ENCODE measurements at regions not wholly inside any gene's neighbourhood (a gene's known extent, or its start where the extent isn't known, plus 50 kb on each side); places are given as distances from the start of the nearest gene placed in this dataset.

GRCh38 chr9:120336753-120337090 lies 243.2 kb downstream of the CDK5RAP2 start:
- no peaks in the 10 kb centered on the region for H3K27me3 ChIP-seq (ENCODE audit: control insufficient read depth in 2 of 2, insufficient read depth in 2 of 2, low read length in 2 of 2)
- TF ChIP-seq, protein P1, sequence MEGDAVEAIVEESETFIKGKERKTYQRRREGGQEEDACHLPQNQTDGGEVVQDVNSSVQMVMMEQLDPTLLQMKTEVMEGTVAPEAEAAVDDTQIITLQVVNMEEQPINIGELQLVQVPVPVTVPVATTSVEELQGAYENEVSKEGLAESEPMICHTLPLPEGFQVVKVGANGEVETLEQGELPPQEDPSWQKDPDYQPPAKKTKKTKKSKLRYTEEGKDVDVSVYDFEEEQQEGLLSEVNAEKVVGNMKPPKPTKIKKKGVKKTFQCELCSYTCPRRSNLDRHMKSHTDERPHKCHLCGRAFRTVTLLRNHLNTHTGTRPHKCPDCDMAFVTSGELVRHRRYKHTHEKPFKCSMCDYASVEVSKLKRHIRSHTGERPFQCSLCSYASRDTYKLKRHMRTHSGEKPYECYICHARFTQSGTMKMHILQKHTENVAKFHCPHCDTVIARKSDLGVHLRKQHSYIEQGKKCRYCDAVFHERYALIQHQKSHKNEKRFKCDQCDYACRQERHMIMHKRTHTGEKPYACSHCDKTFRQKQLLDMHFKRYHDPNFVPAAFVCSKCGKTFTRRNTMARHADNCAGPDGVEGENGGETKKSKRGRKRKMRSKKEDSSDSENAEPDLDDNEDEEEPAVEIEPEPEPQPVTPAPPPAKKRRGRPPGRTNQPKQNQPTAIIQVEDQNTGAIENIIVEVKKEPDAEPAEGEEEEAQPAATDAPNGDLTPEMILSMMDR (IDR thresholded peaks at IDR 0.05), result no peak
- 97% methylated on average over 2 of the region's 4 CpGs for WGBS (ENCODE audit: insufficient coverage)
- H3K4me2 ChIP-seq (replicated peaks; ENCODE audit: extremely low read depth, low read length, poor library complexity, severe bottlenecking), result no peak overlapping the region
- Mint-ChIP-seq H3K27me3 (ENCODE audit: low read depth in 3 of 3) (peaks cover 2 to 3% (median 3%) of the 10 kb centered on the region in 3 donors), H3K27ac (no peak overlapping the region), H3K9me3 (peaks cover 0 to 2% (median 0%) of the 10 kb centered on the region in 7 donors), H3K4me1 (no peaks in the 10 kb centered on the region), H3K4me3 (no peak overlapping the region), H3K36me3 (no peaks in the 10 kb centered on the region)
- no peaks in the 10 kb centered on the region for H3K36me3 ChIP-seq (replicated peaks in 1 of 2; ENCODE audit: control insufficient read depth in 1 of 2, insufficient read depth in 2 of 2, low read length in 2 of 2)
- no peak overlapping the region for H2AFZ ChIP-seq (ENCODE audit: insufficient read depth, low read depth, low read length, poor library complexity, severe bottlenecking)
- DNase-seq, result no peak
- H4K20me1 ChIP-seq (ENCODE audit: insufficient read depth, low read length), result no peaks in the 10 kb centered on the region
- no peaks in the 10 kb centered on the region for H3K9me3 ChIP-seq (replicated peaks in 1 of 2; ENCODE audit: control insufficient read depth in 1 of 2, insufficient read depth in 1 of 2, low read length in 2 of 2)
- H3K9ac ChIP-seq (ENCODE audit: insufficient read depth, low read length, poor library complexity, severe bottlenecking), result no peak overlapping the region
- H3K4me3 ChIP-seq (replicated peaks in 1 of 3; ENCODE audit: low read depth in 2 of 3, low read length in 3 of 3), result no peak overlapping the region
- no peaks in the 10 kb centered on the region for H3K4me1 ChIP-seq (ENCODE audit: control insufficient read depth in 1 of 2, insufficient read depth in 2 of 2, low read length in 2 of 2)
- H3K79me2 ChIP-seq (ENCODE audit: insufficient read depth, low read length), result no peaks in the 10 kb centered on the region
- H3K27ac ChIP-seq (ENCODE audit: low read depth in 1 of 2, low read length in 2 of 2), result no peak overlapping the region
- intact Hi-C loops (cut with micrococcal nuclease), result no loop called here

- Histone ChIP-seq H3K9me3 (replicated peaks in 1 of 2; ENCODE audit: control insufficient read depth in 1 of 2, insufficient read depth in 1 of 2, low read length in 2 of 2) (no peaks in the 10 kb centered on the region), H3K4me2 (replicated peaks; ENCODE audit: extremely low read depth, low read length, poor library complexity, severe bottlenecking) (no peak overlapping the region), H3K36me3 (replicated peaks in 1 of 2; ENCODE audit: control insufficient read depth in 1 of 2, insufficient read depth in 2 of 2, low read length in 2 of 2) (no peaks in the 10 kb centered on the region), H3K4me3 (replicated peaks in 1 of 3; ENCODE audit: low read depth in 2 of 3, low read length in 3 of 3) (no peak overlapping the region), H3K27me3 (ENCODE audit: control insufficient read depth in 2 of 2, insufficient read depth in 2 of 2, low read length in 2 of 2) (no peaks in the 10 kb centered on the region), H2AFZ (ENCODE audit: insufficient read depth, low read depth, low read length, poor library complexity, severe bottlenecking) (no peak overlapping the region), H4K20me1 (ENCODE audit: insufficient read depth, low read length) (no peaks in the 10 kb centered on the region), H3K4me1 (ENCODE audit: control insufficient read depth in 1 of 2, insufficient read depth in 2 of 2, low read length in 2 of 2) (no peaks in the 10 kb centered on the region), H3K27ac (ENCODE audit: low read depth in 1 of 2, low read length in 2 of 2) (no peak overlapping the region), H3K79me2 (ENCODE audit: insufficient read depth, low read length) (no peaks in the 10 kb centered on the region), H3K9ac (ENCODE audit: insufficient read depth, low read length, poor library complexity, severe bottlenecking) (no peak overlapping the region)
- WGBS (ENCODE audit: insufficient coverage), result 94% methylated on average over 2 of the region's 6 CpGs
- Mint-ChIP-seq H3K27me3 (ENCODE audit: low read depth in 3 of 3) (peaks cover 2 to 5% (median 2%) of the 10 kb centered on the region in 3 donors), H3K4me1 (no peaks in the 10 kb centered on the region), H3K36me3 (no peaks in the 10 kb centered on the region), H3K4me3 (no peak overlapping the region), H3K27ac (no peak overlapping the region), H3K9me3 (peaks cover 0 to 2% (median 0%) of the 10 kb centered on the region in 7 donors)
- TF ChIP-seq, protein P1 (IDR thresholded peaks at IDR 0.05), result no peak
- no peak for DNase-seq
- intact Hi-C loops (cut with micrococcal nuclease), result no loop called here
Measured at GRCh38 chr9:120336021-120336752, 243.8 kb downstream of the CDK5RAP2 start.

Measured in CD14-positive monocyte (primary cell).